Breast epithelium (tissue), 4 donors: ENCODE measurements at regions not wholly inside any gene's neighbourhood (a gene's known extent, or its start where the extent isn't known, plus 50 kb on each side); places are given as distances from the start of the nearest gene placed in this dataset.

Experiments used
- DNase-seq, 2 donors: peaks; one replicate each; pipeline ENCODE4 v3.0.0-alpha.2; 2019; ENCODE audit warnings: low spot score in 2 of 2
- H3K27ac ChIP-seq, 2 donors: fragments of 200-600 bp; sonication (generic) in 1 of 2; one replicate each; pipeline ENCODE4 v1.5.1; 2016 to 2019; ENCODE audit warnings: mild to moderate bottlenecking in 1 of 2
- H3K27me3 ChIP-seq, 2 donors: fragments of 200-600 bp; sonication (generic) in 1 of 2; one replicate each; pipeline versions ENCODE4 v1.5.1 to v1.6.0; 2017 to 2019; ENCODE audit warnings: control low read depth in 1 of 2, mild to moderate bottlenecking in 1 of 2
- H3K36me3 ChIP-seq: fragments of 200-600 bp; one replicate; pipeline ENCODE4 v1.5.1; 2019
- H3K4me1 ChIP-seq, 2 donors: fragments of 200-600 bp; sonication (generic); one replicate each; pipeline ENCODE4 v1.5.1; 2016 to 2019; ENCODE audit warnings: control low read depth in 1 of 2
- H3K4me3 ChIP-seq, 3 donors: fragments of 200-600 bp; sonication (generic); 1 replicate in 2 of 3; 2 replicates in 1 of 3; pipeline ENCODE4 v1.5.1; 2016 to 2019; ENCODE audit warnings: mild to moderate bottlenecking in 3 of 3, moderate library complexity in 2 of 3
- H3K9me3 ChIP-seq, 2 donors: fragments of 200-600 bp; sonication (generic) in 1 of 2; one replicate each; pipeline ENCODE4 v1.5.1; 2016 to 2019; ENCODE audit warnings: control low read depth in 1 of 2
- CTCF ChIP-seq, 3 donors: fragments of 450-650 bp; IDR thresholded peaks; one replicate each; pipeline ENCODE4 v1.5.1; 2016 to 2017; ENCODE audit warnings: antibody characterized with exemption in 3 of 3, mild to moderate bottlenecking in 3 of 3, moderate library complexity in 3 of 3
- POLR2A ChIP-seq: fragments of 450-650 bp; IDR thresholded peaks from one replicate; pipeline ENCODE4 v1.6.1; 2016; ENCODE audit warnings: antibody characterized with exemption, mild to moderate bottlenecking, moderate library complexity
- POLR2AphosphoS5 ChIP-seq, 3 donors: sonication (generic); formaldehyde crosslinking; IDR thresholded peaks; one replicate each; pipeline ENCODE4 v1.6.1; 2017; ENCODE audit warnings: antibody characterized with exemption in 3 of 3
- intact Hi-C: fragments of 100-400 bp; cut with DNase I; formaldehyde crosslinking; loops from one replicate; pipeline ENCODE4 v1.15.1; 2023; ENCODE audit warnings: low total_unique reads

DNA sequence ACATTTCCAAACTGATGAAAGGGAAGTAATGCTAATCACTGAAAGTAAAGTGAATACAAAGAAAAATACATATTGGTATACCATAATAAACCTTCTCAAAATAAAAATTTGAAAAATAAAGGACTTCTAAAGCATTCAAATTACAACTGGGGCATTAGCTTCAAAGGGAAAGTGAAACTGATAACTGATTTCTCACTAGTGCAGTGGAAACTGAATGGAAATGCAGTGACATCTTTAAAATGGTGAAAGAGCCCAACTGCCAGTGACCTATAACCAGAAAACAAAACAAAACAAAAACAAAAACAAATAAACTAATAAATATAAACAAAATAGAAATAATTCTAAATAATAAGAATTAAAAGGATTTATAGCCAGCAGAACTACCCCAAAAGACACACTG lies 297.5 kb upstream of the GRIN3A start:
- H3K27ac ChIP-seq = no peak overlapping the region
- no peak for DNase-seq
- intact Hi-C loops = no loop called here
- no peaks in the 10 kb centered on the region for H3K4me1 ChIP-seq
- no peak overlapping the region for H3K4me3 ChIP-seq
- H3K36me3 ChIP-seq = no peaks in the 10 kb centered on the region
- no peaks in the 10 kb centered on the region for H3K27me3 ChIP-seq
- no peaks in the 10 kb centered on the region for H3K9me3 ChIP-seq
- no peak for TF ChIP-seq POLR2AphosphoS5 (IDR thresholded peaks at IDR 0.05)
- no peak for TF ChIP-seq POLR2A
- TF ChIP-seq CTCF (IDR thresholded peaks at IDR 0.05) = no peak

DNA sequence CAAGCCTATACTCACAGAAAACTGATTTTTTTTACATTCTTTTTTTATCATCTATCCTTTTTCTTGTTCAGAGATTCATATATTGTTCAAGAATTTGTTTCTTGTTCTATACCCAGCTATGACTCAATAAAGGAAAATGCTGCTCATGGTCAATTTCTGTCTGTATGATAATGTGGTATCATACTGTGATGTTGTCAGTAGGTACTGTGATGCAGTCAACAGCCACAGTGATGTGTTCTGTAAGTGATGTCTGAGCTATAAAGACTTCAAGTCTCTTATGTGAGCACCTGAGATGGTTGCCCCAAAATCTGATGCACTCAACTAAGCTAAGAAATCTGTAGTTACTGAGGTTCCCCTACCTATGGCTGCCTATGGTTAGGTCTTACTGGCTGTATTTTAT lies 294.2 kb upstream of the GRIN3A start:
- H3K4me1 ChIP-seq = no peaks in the 10 kb centered on the region
- H3K9me3 ChIP-seq = no peaks in the 10 kb centered on the region
- no peaks in the 10 kb centered on the region for H3K36me3 ChIP-seq
- intact Hi-C loops = no loop called here
- H3K4me3 ChIP-seq = no peak overlapping the region
- TF ChIP-seq CTCF (IDR thresholded peaks at IDR 0.05) (no peak), POLR2A (no peak), POLR2AphosphoS5 (IDR thresholded peaks at IDR 0.05) (no peak)
- no peak overlapping the region for H3K27ac ChIP-seq
- no peak for DNase-seq
- H3K27me3 ChIP-seq = no peaks in the 10 kb centered on the region

GRCh38 chr9:102000956-102001355 lies 262.5 kb upstream of the GRIN3A start:
- Histone ChIP-seq H3K27me3 (no peaks in the 10 kb centered on the region), H3K36me3 (no peaks in the 10 kb centered on the region), H3K9me3 (no peaks in the 10 kb centered on the region), H3K27ac (no peak overlapping the region), H3K4me1 (no peaks in the 10 kb centered on the region), H3K4me3 (no peak overlapping the region)
- intact Hi-C loops = no loop called here
- DNase-seq = no peak
- TF ChIP-seq POLR2AphosphoS5 (IDR thresholded peaks at IDR 0.05) = no peak
- TF ChIP-seq CTCF (IDR thresholded peaks at IDR 0.05) = no peak
- no peak for TF ChIP-seq POLR2A

- no peaks in the 10 kb centered on the region for H3K9me3 ChIP-seq
- H3K27ac ChIP-seq = no peak overlapping the region
- DNase-seq = no peak
- H3K27me3 ChIP-seq = no peaks in the 10 kb centered on the region
- TF ChIP-seq CTCF (IDR thresholded peaks at IDR 0.05) (no peak), POLR2A (no peak), POLR2AphosphoS5 (IDR thresholded peaks at IDR 0.05) (no peak)
- H3K4me1 ChIP-seq = no peaks in the 10 kb centered on the region
- no peaks in the 10 kb centered on the region for H3K36me3 ChIP-seq
- intact Hi-C loops = no loop called here
- no peak overlapping the region for H3K4me3 ChIP-seq
Observed at GRCh38 chr9:101999441-101999840, 261.0 kb upstream of the GRIN3A start.

DNA sequence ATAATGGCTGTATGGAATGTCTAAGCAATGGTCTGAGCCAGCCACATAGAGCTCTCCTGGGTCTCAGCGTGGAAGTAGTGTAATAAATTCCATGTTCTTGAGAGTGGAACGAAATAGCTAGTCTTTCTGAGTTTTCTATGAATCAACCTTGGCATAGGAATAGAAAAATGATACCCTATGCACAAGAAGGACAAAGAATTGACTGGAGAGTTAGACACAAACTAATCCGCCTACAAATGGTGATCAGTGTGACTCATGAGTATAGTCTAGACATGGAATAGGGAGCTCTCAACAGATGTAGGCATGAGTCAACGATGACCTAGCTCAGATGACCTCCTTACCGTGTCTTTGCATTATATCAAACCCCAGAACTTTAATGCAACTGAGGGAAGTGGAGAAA lies 256.8 kb upstream of the GRIN3A start:
- no peak for TF ChIP-seq CTCF (IDR thresholded peaks at IDR 0.05)
- no peak for TF ChIP-seq POLR2AphosphoS5 (IDR thresholded peaks at IDR 0.05)
- TF ChIP-seq POLR2A = no peak
- no peaks in the 10 kb centered on the region for H3K27me3 ChIP-seq

More for the DNA sequence above, 256.8 kb upstream of the GRIN3A start:
- no peak for DNase-seq
- Histone ChIP-seq H3K27ac (no peak overlapping the region), H3K36me3 (no peaks in the 10 kb centered on the region), H3K4me1 (no peaks in the 10 kb centered on the region), H3K9me3 (no peaks in the 10 kb centered on the region), H3K4me3 (no peak overlapping the region)
- intact Hi-C loops = no loop called here
